ENCODE measurements at regions not wholly inside any gene's neighbourhood (a gene's known extent, or its start where the extent isn't known, plus 50 kb on each side); places are given as distances from the start of the nearest gene placed in this dataset.

DNA sequence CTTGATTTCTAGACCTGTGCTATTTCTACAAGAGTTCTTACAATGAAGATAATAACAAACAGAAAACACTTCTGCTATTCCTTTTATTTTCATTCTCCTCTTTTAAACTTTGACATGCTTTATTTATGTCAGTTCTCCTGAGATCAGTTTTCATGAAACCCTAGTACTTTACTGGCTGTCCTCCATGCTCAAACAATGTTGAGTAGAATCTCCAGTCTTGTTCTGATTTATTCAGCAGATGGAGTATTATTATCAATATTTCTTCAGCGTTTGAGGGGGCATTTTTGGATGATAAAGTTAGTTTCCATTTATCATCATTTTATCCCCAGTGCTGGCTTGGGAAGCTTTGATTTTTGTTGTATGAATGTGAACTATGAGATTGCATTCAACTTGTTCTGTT, 85.9 kb upstream of the WARS2 start:
- TF ChIP-seq CTCF (IDR thresholded peaks at IDR 0.05 in 4 of 5, conservative IDR thresholded peaks at IDR 0.05 in 1 of 5) = no peak
- TF ChIP-seq POLR2A (IDR thresholded peaks at IDR 0.05) = no peak

Measured in gastrocnemius medialis (tissue), 4 donors.